Testis (tissue), 2 donors: ENCODE measurements at regions not wholly inside any gene's neighbourhood (a gene's known extent, or its start where the extent isn't known, plus 50 kb on each side); places are given as distances from the start of the nearest gene placed in this dataset.
"Not testable (repeated sequence)": the region's sequence is repeated elsewhere in the genome, so short reads cannot be mapped to it uniquely, and the experiment has no call there.

ENCODE experiments used
- DNase-seq: peaks from one replicate; pipeline ENCODE4 v3.0.0-alpha.2; 2019
- H3K27ac ChIP-seq, 2 donors: fragments of 200-600 bp; sonication (generic); one replicate each; pipeline ENCODE4 v1.5.1; 2019
- H3K27me3 ChIP-seq: fragments of 200-600 bp; sonication (generic); one replicate; pipeline ENCODE4 v1.5.1; 2019
- H3K36me3 ChIP-seq: fragments of 200-600 bp; sonication (generic); one replicate; pipeline ENCODE4 v1.5.1; 2017; ENCODE audit warnings: low read depth; ENCODE audit errors: missing control alignments
- H3K4me1 ChIP-seq: fragments of 200-600 bp; sonication (generic); one replicate; pipeline ENCODE4 v1.5.1; 2019
- H3K4me3 ChIP-seq, 2 donors: fragments of 200-600 bp; sonication (generic); one replicate each; pipeline ENCODE4 v1.5.1; 2017 to 2019
- H3K9me3 ChIP-seq: fragments of 200-600 bp; sonication (generic); one replicate; pipeline ENCODE4 v1.5.1; 2017
- POLR2A ChIP-seq: fragments of 450-650 bp; IDR thresholded peaks from one replicate; pipeline ENCODE4 v1.6.1; 2017; ENCODE audit warnings: antibody characterized with exemption, mild to moderate bottlenecking, moderate library complexity
- WGBS, 2 donors: methylation state at CpG; one replicate each; pipeline ENCODE4 v1.1.5; 2018; 5-methylcytosine and 5-hydroxymethylcytosine counted together
- intact Hi-C: fragments of 100-400 bp; cut with DNase I; formaldehyde crosslinking; loops from one replicate; pipeline ENCODE4 v1.15.1; 2023; ENCODE audit warnings: low total_unique reads
- TF ChIP-seq, protein P1 (sequence below), 3 experiments: fragments of 450-650 bp in 2 of 3; fragments of 200-600 bp in 1 of 3; sonication (generic) in 1 of 3; IDR thresholded peaks; one replicate each; pipeline ENCODE4 v1.5.1; 2016 to 2019; ENCODE audit warnings: antibody characterized with exemption in 3 of 3, mild to moderate bottlenecking in 2 of 3, moderate library complexity in 1 of 3

DNA sequence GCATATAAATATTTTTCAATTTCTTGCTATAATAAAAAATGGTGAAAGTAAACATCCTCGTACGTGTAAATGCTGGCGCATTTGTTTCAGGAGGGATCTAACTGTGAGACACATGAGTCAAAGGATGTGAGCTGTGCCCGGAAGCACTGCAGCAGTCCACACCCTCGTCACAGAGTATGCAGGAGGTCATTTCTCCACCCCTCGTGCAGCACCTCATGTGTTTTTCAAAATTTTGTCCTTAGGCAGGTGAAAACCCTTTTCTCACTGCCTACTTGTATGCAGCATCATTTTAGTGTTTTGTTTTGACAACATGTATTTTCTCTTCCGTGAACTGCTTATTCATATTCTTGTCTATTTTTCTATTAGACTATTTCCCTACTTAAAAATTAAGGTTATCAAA is 162.7 kb downstream of the AVL9 start:
- no peaks in the 10 kb centered on the region for H3K36me3 ChIP-seq
- H3K4me3 ChIP-seq = no peak overlapping the region
- H3K9me3 ChIP-seq = no peaks in the 10 kb centered on the region
- no peaks in the 10 kb centered on the region for H3K27me3 ChIP-seq
- WGBS, 2 donors = 74 to 81% methylated on average over 7 of the region's 7 CpGs
- TF ChIP-seq POLR2A = no peak
- TF ChIP-seq, protein P1, sequence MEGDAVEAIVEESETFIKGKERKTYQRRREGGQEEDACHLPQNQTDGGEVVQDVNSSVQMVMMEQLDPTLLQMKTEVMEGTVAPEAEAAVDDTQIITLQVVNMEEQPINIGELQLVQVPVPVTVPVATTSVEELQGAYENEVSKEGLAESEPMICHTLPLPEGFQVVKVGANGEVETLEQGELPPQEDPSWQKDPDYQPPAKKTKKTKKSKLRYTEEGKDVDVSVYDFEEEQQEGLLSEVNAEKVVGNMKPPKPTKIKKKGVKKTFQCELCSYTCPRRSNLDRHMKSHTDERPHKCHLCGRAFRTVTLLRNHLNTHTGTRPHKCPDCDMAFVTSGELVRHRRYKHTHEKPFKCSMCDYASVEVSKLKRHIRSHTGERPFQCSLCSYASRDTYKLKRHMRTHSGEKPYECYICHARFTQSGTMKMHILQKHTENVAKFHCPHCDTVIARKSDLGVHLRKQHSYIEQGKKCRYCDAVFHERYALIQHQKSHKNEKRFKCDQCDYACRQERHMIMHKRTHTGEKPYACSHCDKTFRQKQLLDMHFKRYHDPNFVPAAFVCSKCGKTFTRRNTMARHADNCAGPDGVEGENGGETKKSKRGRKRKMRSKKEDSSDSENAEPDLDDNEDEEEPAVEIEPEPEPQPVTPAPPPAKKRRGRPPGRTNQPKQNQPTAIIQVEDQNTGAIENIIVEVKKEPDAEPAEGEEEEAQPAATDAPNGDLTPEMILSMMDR (IDR thresholded peaks at IDR 0.05) = no peak
- no peaks in the 10 kb centered on the region for H3K4me1 ChIP-seq
- intact Hi-C loops = no loop called here
- DNase-seq = no peak
- H3K27ac ChIP-seq = no peak overlapping the region

DNA sequence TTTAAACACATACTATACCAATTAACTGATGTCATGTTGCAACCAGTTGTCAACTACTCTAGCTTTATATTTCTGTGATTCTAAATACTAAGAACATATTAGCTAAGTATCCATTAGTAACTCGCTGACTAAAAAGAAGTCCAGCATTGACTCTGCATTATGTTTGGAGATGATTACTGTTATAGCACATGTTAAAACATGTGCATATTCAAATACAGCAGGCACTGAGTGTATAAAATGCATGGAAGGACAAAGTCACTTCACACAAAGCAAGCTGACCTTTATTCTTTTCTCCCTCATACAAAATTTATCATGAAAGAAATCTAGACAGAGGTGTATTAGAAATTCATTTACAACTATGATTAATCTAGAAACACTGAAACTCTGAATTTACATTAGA is 159.3 kb downstream of the AVL9 start:
- H3K27me3 ChIP-seq, H3K4me1 ChIP-seq, H3K36me3 ChIP-seq, H3K4me3 ChIP-seq, H3K9me3 ChIP-seq, DNase-seq, H3K27ac ChIP-seq, intact Hi-C loops: not testable (repeated sequence)
- 89 to 100% methylated on average over 1 of the region's 1 CpG for WGBS, 2 donors

DNA sequence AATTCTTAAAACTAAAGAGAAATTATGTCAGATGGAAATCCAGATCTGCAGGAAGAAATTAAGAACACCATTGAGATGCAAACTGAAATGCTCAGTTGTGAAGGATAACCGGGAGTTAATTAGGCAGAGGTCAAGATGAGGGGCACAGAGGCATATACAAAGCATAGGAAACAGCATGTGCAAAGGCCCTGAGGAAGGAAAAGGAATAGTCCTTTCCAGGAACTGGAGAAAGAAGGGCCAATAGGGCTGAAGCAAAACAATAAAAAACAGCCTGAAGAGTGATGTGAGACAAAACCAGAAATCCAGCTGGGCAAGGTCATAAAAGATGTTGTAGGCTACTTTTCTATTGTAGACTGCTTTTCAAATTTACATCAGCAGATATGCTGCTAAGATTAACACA is 155.1 kb downstream of the AVL9 start:
- WGBS, 2 donors = 90 to 96% methylated on average over 1 of the region's 1 CpG
- DNase-seq, intact Hi-C loops, H3K27ac ChIP-seq, H3K36me3 ChIP-seq, H3K4me1 ChIP-seq, H3K4me3 ChIP-seq, H3K9me3 ChIP-seq, H3K27me3 ChIP-seq: not testable (repeated sequence)

DNA sequence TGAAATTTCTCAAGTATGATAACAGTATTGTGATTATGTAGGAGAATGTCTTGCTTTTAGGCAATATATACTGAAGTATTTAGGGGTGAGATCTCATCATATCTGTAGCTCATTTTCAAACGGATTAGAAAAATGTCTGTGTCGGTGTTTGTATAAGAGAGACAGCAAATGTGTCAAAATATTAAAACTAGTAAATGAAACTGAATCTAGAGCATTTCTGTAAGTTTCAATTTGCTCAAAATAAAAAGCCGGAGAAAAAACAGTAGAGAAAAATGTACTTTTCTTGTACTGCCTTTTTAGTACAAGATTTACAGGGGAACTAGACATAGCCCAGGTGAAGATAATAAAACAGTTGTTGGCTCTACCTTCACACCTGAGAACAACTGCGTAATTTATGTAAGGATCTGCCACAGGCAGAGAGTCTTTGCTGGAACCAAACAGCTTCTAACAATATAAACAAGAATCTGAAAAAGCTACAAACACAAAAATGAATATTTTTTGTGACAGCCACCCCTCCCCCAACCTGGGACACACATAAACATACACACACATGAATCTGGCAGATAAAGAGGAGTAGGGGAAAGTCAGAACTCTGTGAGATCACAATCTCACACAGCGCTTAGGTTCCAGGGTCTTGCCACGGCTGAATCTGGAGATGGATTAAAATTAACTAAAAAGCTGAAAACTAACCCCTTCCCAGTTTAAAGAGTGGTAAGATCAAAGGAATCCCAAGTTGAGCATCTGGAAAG is 153.3 kb downstream of the AVL9 start:
- intact Hi-C loops = no loop called here
- no peaks in the 10 kb centered on the region for H3K4me1 ChIP-seq
- H3K4me3 ChIP-seq = no peak overlapping the region
- no peaks in the 10 kb centered on the region for H3K9me3 ChIP-seq
- no peak overlapping the region for H3K27ac ChIP-seq
- DNase-seq = no peak
- no peaks in the 10 kb centered on the region for H3K36me3 ChIP-seq
- H3K27me3 ChIP-seq = no peaks in the 10 kb centered on the region
- TF ChIP-seq, protein P1 (IDR thresholded peaks at IDR 0.05) = no peak
- TF ChIP-seq POLR2A = no peak
- WGBS, 2 donors = 87 to 89% methylated on average over 6 of the region's 6 CpGs

DNA sequence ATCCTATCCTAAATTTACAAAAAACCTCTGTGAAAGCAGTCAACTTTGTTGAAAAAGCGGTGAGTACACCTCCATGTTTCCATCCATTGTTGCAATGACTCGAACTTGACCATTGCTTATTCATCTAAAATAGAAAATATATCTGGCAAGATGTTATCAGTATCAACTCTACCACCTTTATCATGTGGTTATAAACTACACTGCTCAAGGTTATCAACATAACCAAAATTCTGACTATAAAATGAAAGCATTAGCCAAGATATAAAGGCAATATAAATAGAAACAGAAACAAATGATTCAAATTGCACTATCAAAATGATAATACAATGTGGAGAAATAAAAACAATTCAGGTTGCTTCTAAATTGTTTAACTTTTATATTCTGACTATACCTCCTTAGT is 150.0 kb downstream of the AVL9 start:
- H3K4me1 ChIP-seq, H3K36me3 ChIP-seq, H3K27me3 ChIP-seq, H3K27ac ChIP-seq, intact Hi-C loops, H3K9me3 ChIP-seq, DNase-seq, H3K4me3 ChIP-seq: not testable (repeated sequence)
- 84 to 94% methylated on average over 2 of the region's 2 CpGs for WGBS, 2 donors

DNA sequence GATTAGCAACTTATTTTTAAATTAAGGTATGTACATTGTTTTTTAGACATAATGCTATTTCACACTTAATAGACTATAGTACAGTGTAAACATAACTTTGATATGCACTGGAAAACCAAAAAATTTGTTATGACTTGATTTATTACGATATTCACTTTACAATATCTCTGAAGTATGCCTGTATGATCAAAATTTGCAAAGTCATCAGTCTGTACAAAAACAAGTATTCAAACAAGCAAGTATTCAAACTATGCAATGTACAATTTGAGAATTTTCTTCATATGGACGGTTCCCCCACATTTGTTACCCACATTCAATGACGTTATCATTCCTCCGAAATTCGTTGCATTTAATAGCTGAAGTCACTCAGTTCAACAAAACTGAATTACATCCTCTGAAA is 147.9 kb downstream of the AVL9 start:
- Histone ChIP-seq H3K9me3 (no peaks in the 10 kb centered on the region), H3K27ac (no peak overlapping the region), H3K4me3 (no peak overlapping the region), H3K27me3 (no peaks in the 10 kb centered on the region), H3K4me1 (no peaks in the 10 kb centered on the region), H3K36me3 (no peaks in the 10 kb centered on the region)
- WGBS, 2 donors = 96 to 97% methylated on average over 5 of the region's 5 CpGs
- TF ChIP-seq, protein P1 (IDR thresholded peaks at IDR 0.05) = no peak
- TF ChIP-seq POLR2A = no peak
- intact Hi-C loops = no loop called here
- no peak for DNase-seq
